Epithelial cell of esophagus (primary cell): ENCODE measurements at regions not wholly inside any gene's neighbourhood (a gene's known extent, or its start where the extent isn't known, plus 50 kb on each side); places are given as distances from the start of the nearest gene placed in this dataset.

Experiments
- DNase-seq: peaks from one replicate; pipeline ENCODE4 v3.0.0; 2010; ENCODE audit warnings: low read depth
- H3K4me3 ChIP-seq: 2 replicates; pipeline ENCODE4 v1.5.1; 2011; ENCODE audit warnings: mild to moderate bottlenecking, low read length, control low read depth
- TF ChIP-seq, protein P1 (sequence below): IDR thresholded peaks from 2 replicates; pipeline ENCODE4 v1.5.1; 2011; ENCODE audit warnings: low read depth, mild to moderate bottlenecking, low read length, control low read depth, inconsistent platforms; ENCODE audit not compliant: insufficient read depth; ENCODE audit errors: missing control alignments

DNA sequence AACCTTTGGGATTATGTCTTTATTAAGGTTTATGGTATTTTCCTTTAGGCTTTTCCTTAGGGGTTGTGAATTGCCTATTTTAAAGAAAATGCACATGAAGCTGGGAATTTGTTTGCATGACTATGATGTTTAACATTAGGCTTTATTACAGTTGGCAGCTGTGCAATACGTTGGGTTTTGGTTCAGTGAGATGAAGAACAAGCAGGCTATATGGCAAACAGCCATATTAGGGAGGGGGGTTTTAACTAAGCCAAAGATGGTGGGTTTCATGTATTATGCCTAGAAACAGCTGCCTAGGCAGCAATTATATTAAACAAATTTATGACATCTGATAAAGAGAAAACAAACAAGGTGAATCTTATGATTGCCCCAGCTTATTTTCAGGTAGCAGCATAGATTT is 880.8 kb downstream of the FAM181B start:
- TF ChIP-seq, protein P1, sequence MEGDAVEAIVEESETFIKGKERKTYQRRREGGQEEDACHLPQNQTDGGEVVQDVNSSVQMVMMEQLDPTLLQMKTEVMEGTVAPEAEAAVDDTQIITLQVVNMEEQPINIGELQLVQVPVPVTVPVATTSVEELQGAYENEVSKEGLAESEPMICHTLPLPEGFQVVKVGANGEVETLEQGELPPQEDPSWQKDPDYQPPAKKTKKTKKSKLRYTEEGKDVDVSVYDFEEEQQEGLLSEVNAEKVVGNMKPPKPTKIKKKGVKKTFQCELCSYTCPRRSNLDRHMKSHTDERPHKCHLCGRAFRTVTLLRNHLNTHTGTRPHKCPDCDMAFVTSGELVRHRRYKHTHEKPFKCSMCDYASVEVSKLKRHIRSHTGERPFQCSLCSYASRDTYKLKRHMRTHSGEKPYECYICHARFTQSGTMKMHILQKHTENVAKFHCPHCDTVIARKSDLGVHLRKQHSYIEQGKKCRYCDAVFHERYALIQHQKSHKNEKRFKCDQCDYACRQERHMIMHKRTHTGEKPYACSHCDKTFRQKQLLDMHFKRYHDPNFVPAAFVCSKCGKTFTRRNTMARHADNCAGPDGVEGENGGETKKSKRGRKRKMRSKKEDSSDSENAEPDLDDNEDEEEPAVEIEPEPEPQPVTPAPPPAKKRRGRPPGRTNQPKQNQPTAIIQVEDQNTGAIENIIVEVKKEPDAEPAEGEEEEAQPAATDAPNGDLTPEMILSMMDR = no peak
- DNase-seq = no peak
- H3K4me3 ChIP-seq = no peak overlapping the region

DNA sequence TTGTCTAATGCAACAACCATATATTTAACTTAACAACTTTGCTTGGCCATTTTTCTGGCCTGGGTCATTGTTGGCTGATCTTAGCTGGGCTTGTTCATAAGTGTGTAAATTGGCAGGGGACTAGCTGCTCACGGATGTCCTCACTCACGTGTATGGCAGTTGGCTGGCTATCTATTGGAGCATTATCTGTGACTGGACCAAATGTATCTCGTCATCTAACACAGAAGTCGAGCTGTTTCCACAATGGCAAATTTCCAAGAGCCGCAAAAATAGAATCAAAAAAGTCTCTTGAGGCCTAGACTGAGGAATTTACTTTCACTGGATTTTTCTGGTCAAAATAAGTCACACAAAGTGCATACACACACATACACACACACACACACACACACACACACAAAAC is 893.3 kb downstream of the FAM181B start:
- H3K4me3 ChIP-seq = no peak overlapping the region
- TF ChIP-seq, protein P1 = no peak
- DNase-seq = no peak

DNA sequence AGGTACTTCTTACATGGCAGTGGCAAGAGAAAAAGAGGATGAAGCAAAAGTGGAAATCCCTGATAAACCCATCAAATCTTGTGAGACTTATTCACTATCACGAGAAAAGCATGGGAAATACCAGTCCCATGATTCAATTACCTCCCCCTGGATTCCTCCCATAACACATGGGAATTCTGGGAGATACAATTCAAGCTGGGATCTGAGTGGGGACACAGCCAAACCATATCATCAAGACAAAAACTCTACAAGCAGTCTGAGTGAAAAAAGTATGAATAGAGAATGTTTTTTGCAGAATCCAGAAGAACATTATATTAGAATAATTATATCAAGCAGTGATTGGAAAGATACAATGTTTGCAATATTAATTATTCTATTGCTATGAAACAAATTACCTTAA is 893.7 kb downstream of the FAM181B start:
- no peak for DNase-seq
- TF ChIP-seq, protein P1 = no peak
- H3K4me3 ChIP-seq = no peak overlapping the region

DNA sequence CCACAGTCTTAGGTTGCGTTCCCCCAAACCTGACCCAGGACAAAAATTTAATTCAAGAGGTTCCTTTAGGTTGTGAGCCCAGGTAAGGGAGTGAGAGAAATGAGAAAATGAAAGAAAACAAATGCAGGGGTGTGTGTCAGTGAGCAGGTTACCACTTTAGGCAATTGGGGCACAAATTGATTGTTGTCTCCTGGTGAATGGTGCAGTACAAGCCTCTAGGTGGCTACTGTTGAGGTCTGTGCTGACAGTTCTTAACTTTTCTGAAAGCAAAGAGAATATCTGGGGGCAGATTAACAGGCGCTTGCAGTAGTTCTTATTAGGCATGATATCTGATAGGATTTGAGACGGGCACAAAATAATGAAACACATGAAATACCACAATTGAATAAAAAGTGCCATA is 894.6 kb downstream of the FAM181B start:
- TF ChIP-seq, protein P1 = peak; percentile 4
- DNase-seq = no peak

DNA sequence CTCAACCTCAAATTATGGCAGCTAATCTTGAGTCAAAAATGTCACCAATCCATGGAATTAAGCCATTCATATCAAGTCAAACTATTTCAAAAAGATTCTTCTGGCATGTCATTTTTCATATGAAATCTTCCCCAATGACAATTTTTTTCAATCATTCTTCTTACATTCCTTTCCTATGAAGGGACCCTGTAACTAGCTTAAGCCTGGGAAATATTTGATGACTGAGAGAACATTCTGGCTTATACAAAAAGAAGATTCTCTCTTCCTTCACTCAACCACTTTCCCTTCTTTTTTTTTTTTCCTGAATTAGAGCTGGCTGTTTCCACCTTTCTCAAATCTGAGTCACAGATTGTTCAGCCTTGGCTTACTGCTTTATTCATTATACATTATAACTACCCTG is 903.7 kb downstream of the FAM181B start:
- no peak overlapping the region for H3K4me3 ChIP-seq
- DNase-seq = no peak
- TF ChIP-seq, protein P1 = no peak

More for the DNA sequence above, 894.6 kb downstream of the FAM181B start:
- H3K4me3 ChIP-seq = no peak overlapping the region

DNA sequence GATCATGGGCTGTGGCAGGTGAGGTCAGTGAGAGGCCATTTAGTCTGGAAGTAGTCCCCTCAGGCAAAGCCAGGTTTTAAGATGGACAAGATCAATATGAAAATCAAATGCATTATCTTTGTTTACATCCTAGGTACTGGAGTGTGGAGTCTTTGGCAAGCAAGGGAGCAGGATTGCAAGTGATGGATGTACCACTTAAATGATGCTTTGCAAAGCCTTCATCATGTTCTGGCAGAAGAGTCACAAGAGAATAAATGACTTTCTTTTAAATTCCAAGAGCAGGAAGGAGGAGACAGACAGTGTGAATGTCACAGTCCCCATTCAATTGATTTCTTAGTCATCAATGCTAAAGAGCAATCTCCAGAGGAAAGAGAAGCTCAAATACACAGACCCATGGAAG is 908.3 kb downstream of the FAM181B start:
- TF ChIP-seq, protein P1 = no peak
- DNase-seq = no peak
- no peak overlapping the region for H3K4me3 ChIP-seq

DNA sequence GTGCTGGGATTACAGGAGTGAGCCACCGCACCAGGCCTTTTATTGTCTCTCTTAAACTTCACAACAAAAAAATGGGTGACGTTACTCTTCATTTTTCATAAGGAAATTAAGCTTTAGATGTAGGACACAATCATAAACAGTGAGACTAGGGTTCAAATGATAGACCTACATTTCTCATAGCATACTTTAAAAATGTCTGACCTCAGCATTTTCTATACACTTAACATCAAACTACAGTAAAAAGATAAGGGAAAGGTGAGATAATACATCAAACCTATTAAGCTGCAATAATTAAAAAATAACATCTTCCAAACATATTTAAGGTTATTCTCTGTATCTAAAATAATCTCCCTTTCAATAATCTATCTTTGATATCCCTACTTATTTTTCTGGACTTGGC is 914.2 kb downstream of the FAM181B start:
- TF ChIP-seq, protein P1 = no peak
- DNase-seq = no peak
- H3K4me3 ChIP-seq = no peak overlapping the region
